Ishikawa (cell line): ENCODE measurements at regions not wholly inside any gene's neighbourhood (a gene's known extent, or its start where the extent isn't known, plus 50 kb on each side); places are given as distances from the start of the nearest gene placed in this dataset.

Experiments used
- CREB1 ChIP-seq: IDR thresholded peaks from 2 replicates; pipeline ENCODE4 v1.6.1; 2012; ENCODE audit warnings: low read depth
- EGR1 ChIP-seq: IDR thresholded peaks from 2 replicates; pipeline ENCODE4 v1.6.1; 2012
- EP300 ChIP-seq: IDR thresholded peaks from 2 replicates; pipeline ENCODE4 v1.6.1; 2012; ENCODE audit warnings: borderline replicate concordance
- FOXM1 ChIP-seq: IDR thresholded peaks from 2 replicates; pipeline ENCODE4 v1.6.1; 2012; ENCODE audit warnings: low read depth, borderline replicate concordance
- RAD21 ChIP-seq: IDR thresholded peaks from 2 replicates; pipeline ENCODE4 v1.6.1; 2012; ENCODE audit warnings: low read depth
- TAF1 ChIP-seq: IDR thresholded peaks from 2 replicates; pipeline ENCODE4 v1.6.1; 2012; ENCODE audit warnings: low read depth, mild to moderate bottlenecking
- TCF12 ChIP-seq: IDR thresholded peaks from 2 replicates; pipeline ENCODE4 v1.6.1; 2012; ENCODE audit warnings: low read depth
- TF ChIP-seq, protein P1 (sequence below): IDR thresholded peaks from 2 replicates; pipeline ENCODE4 v1.6.1; 2012; ENCODE audit warnings: low read depth, mild to moderate bottlenecking
- TF ChIP-seq, protein P2 (sequence below): IDR thresholded peaks from 2 replicates; pipeline ENCODE4 v1.6.1; 2012
- TF ChIP-seq, protein P3 (sequence below): IDR thresholded peaks from 2 replicates; pipeline ENCODE4 v1.6.1; 2012

DNA sequence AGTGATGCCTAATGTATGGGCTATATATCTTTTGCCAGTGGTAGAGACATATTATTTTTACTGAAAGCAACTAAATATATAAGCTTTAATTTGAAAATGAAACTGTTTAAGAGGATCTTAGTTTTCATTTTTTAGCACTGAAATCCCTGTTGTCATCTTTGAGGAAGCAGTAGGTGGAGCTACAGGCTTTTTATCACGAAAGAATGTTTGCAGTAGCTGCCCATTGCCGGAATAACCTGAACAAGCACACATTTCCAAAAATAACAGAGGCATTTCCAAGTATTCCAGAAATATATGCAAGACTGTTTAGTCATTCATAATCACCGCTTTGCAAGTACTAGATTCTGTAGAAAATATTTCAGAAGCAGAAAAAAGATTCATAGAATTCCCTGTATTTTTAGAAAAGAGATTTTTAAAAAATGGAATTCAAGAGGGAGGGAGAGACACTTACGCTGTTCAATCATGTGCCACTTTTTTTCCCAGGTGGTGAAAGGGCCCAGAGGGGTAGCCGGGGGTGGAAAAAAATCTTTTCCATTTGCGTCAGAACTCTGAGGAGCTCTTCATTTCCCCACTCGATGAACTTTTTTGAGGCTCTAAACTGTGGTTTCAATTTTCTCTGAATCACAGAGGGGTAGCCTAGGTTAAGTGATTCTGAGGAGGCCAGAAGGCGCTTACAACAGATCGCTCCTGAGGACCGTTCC, 142.5 kb upstream of the FERMT1 start:
- TF ChIP-seq EGR1 (no peak), RAD21 (no peak), EP300 (no peak), CREB1 (no peak), TCF12 (no peak), TAF1 (no peak), FOXM1 (no peak)
- TF ChIP-seq, protein P1, sequence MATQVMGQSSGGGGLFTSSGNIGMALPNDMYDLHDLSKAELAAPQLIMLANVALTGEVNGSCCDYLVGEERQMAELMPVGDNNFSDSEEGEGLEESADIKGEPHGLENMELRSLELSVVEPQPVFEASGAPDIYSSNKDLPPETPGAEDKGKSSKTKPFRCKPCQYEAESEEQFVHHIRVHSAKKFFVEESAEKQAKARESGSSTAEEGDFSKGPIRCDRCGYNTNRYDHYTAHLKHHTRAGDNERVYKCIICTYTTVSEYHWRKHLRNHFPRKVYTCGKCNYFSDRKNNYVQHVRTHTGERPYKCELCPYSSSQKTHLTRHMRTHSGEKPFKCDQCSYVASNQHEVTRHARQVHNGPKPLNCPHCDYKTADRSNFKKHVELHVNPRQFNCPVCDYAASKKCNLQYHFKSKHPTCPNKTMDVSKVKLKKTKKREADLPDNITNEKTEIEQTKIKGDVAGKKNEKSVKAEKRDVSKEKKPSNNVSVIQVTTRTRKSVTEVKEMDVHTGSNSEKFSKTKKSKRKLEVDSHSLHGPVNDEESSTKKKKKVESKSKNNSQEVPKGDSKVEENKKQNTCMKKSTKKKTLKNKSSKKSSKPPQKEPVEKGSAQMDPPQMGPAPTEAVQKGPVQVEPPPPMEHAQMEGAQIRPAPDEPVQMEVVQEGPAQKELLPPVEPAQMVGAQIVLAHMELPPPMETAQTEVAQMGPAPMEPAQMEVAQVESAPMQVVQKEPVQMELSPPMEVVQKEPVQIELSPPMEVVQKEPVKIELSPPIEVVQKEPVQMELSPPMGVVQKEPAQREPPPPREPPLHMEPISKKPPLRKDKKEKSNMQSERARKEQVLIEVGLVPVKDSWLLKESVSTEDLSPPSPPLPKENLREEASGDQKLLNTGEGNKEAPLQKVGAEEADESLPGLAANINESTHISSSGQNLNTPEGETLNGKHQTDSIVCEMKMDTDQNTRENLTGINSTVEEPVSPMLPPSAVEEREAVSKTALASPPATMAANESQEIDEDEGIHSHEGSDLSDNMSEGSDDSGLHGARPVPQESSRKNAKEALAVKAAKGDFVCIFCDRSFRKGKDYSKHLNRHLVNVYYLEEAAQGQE: no peak
- TF ChIP-seq, protein P2, sequence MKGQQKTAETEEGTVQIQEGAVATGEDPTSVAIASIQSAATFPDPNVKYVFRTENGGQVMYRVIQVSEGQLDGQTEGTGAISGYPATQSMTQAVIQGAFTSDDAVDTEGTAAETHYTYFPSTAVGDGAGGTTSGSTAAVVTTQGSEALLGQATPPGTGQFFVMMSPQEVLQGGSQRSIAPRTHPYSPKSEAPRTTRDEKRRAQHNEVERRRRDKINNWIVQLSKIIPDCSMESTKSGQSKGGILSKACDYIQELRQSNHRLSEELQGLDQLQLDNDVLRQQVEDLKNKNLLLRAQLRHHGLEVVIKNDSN: no peak
- TF ChIP-seq, protein P3, sequence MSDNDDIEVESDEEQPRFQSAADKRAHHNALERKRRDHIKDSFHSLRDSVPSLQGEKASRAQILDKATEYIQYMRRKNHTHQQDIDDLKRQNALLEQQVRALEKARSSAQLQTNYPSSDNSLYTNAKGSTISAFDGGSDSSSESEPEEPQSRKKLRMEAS: no peak
